Lung (tissue), 11 donors: ENCODE measurements at regions not wholly inside any gene's neighbourhood (a gene's known extent, or its start where the extent isn't known, plus 50 kb on each side); places are given as distances from the start of the nearest gene placed in this dataset.

Experiments used
- ATAC-seq: fragments of 200-7000 bp; cut with Tn5 transposase; one replicate; pipeline ENCODE4 v1.9.1; 2020; ENCODE audit warnings: moderate number of reproducible peaks; ENCODE audit not compliant: insufficient read depth, low FRiP score
- DNase-seq, 3 donors: peaks; one replicate each; pipeline ENCODE4 v3.0.0-alpha.2; 2013 to 2017
- H3K27ac ChIP-seq, 2 donors: one replicate each; pipeline ENCODE4 v1.5.1; 2013; ENCODE audit warnings: mild to moderate bottlenecking in 2 of 2, moderate library complexity in 2 of 2, control low read depth in 1 of 2, inconsistent platforms in 1 of 2, low read depth in 1 of 2, low read length in 1 of 2
- H3K27me3 ChIP-seq, 3 donors: one replicate each; pipeline ENCODE4 v1.5.1; 2013; ENCODE audit warnings: low read length in 2 of 3; ENCODE audit not compliant: control insufficient read depth in 3 of 3, insufficient read depth in 3 of 3
- H3K36me3 ChIP-seq, 4 donors: one replicate each; pipeline ENCODE4 v1.5.1; 2013; ENCODE audit warnings: low read length in 4 of 4, mild to moderate bottlenecking in 1 of 4, moderate library complexity in 1 of 4; ENCODE audit not compliant: control insufficient read depth in 4 of 4, insufficient read depth in 4 of 4
- H3K4me1 ChIP-seq, 5 donors: one replicate each; pipeline ENCODE4 v1.5.1; 2013; ENCODE audit warnings: low read length in 5 of 5, mild to moderate bottlenecking in 2 of 5, moderate library complexity in 1 of 5; ENCODE audit not compliant: control insufficient read depth in 5 of 5, insufficient read depth in 5 of 5
- H3K4me3 ChIP-seq: one replicate; pipeline ENCODE4 v1.5.1; 2013; ENCODE audit warnings: mild to moderate bottlenecking, control low read depth, moderate library complexity
- H3K9ac ChIP-seq, 2 donors: one replicate each; pipeline ENCODE4 v1.5.1; 2013; ENCODE audit warnings: low read length in 2 of 2, control low read depth in 1 of 2; ENCODE audit not compliant: insufficient read depth in 1 of 2
- H3K9me3 ChIP-seq, 4 donors: one replicate each; pipeline ENCODE4 v1.5.1; 2013; ENCODE audit warnings: low read length in 3 of 4, mild to moderate bottlenecking in 1 of 4, moderate library complexity in 1 of 4; ENCODE audit not compliant: control insufficient read depth in 4 of 4, insufficient read depth in 3 of 4
- WGBS, 2 donors: extraction: QIAGEN DNeasy Blood & Tissue Kit; methylation state at CpG; one replicate each; pipeline ENCODE4 v1.1.7; 2013; 5-methylcytosine and 5-hydroxymethylcytosine counted together
- TF ChIP-seq, protein P1 (sequence below): IDR thresholded peaks from 2 replicates; pipeline ENCODE4 v1.5.1; 2012; ENCODE audit warnings: mild to moderate bottlenecking; ENCODE audit errors: control extremely low read depth, extremely low read depth
- donor health status: control.
- donor health status: control.
- donor health status: Bipolar disorder and iron deficiency.
- donor health status: healthy.
- donor health status: DM: yes; HTN: yes; CAD: no.

DNA sequence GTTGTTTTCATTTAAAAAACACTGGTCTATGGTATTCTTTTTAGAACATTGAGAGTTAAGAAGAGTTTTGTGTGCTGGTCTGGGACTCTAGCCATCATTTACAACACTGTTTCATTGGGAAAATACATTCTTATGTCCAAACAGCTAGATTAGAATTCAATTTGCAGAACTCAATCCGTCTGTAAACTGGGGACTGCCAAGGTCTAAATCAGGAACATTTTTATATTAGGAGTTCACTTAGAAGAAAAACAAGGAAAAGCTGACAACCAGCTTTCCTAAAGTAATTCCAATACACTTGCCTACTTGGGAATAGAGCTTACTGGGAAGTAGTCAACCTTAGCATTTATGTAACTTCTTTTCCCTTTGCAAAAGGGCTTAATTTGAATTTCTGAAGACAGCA lies 91.5 kb upstream of the RNF152 start:
- no peak overlapping the region for H3K27ac ChIP-seq
- WGBS, 2 donors, result 69 to 91% methylated on average over 1 of the region's 1 CpG

DNA sequence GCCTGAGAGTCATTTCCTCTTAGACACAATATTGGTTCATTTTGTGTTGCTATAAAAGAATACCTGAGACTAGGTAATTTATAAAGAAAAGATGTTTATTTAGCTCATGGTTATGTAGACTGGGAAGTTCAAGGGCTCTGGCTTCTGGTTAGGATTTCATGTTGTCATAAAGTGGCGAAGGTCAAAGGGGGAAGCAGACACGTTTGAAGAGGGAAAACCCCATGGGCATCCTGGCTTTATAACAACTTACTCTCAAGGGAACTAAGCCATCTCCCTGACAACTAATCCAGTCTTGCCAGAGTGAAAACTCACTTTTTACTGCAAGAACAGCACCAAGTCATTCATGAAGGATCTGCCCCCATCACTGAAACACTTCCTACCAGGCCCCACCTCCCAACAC lies 89.7 kb upstream of the RNF152 start:
- Histone ChIP-seq H3K4me1 (no peaks in the 10 kb centered on the region), H3K27me3 (no peaks in the 10 kb centered on the region), H3K36me3 (no peaks in the 10 kb centered on the region), H3K27ac (no peak overlapping the region), H3K9me3 (no peaks in the 10 kb centered on the region), H3K9ac (no peak overlapping the region), H3K4me3 (no peak overlapping the region)
- TF ChIP-seq, protein P1, sequence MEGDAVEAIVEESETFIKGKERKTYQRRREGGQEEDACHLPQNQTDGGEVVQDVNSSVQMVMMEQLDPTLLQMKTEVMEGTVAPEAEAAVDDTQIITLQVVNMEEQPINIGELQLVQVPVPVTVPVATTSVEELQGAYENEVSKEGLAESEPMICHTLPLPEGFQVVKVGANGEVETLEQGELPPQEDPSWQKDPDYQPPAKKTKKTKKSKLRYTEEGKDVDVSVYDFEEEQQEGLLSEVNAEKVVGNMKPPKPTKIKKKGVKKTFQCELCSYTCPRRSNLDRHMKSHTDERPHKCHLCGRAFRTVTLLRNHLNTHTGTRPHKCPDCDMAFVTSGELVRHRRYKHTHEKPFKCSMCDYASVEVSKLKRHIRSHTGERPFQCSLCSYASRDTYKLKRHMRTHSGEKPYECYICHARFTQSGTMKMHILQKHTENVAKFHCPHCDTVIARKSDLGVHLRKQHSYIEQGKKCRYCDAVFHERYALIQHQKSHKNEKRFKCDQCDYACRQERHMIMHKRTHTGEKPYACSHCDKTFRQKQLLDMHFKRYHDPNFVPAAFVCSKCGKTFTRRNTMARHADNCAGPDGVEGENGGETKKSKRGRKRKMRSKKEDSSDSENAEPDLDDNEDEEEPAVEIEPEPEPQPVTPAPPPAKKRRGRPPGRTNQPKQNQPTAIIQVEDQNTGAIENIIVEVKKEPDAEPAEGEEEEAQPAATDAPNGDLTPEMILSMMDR, result no peak
- WGBS, 2 donors, result 36 to 51% methylated on average over 2 of the region's 2 CpGs
- DNase-seq (no peak), ATAC-seq (no peak)

More for the DNA sequence above, 91.5 kb upstream of the RNF152 start:
- Histone ChIP-seq H3K36me3 (no peaks in the 10 kb centered on the region), H3K4me3 (no peak overlapping the region), H3K4me1 (no peaks in the 10 kb centered on the region), H3K27me3 (no peaks in the 10 kb centered on the region), H3K9me3 (no peaks in the 10 kb centered on the region), H3K9ac (no peak overlapping the region)
- ATAC-seq (no peak), DNase-seq (peak in 2 of 3 donors; percentile 22 to 64)
- TF ChIP-seq, protein P1, result no peak

DNA sequence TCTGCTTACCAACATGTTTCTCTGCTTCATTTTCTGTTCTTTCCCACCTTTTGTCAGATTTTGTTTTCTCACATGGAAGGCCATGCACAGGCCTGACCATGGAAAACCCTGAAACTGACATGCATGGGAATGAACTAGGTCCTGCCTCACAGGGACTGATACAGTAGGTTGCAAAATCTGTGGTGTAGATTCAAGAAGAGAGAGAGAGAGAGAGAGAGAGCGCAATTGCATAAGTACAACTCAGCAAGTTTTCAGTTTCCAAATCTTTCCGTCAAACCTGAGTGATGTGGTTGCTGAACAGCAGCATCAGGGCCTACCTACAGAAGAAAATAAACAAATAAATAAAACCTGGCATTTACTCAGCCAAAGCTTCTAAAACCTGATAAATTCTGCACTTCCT lies 87.5 kb upstream of the RNF152 start:
- ATAC-seq (no peak), DNase-seq (peak in 1 of 3 donors; percentile 46)
- no peaks in the 10 kb centered on the region for H3K9me3 ChIP-seq
- no peak overlapping the region for H3K4me3 ChIP-seq
- H3K36me3 ChIP-seq, result no peaks in the 10 kb centered on the region
- H3K4me1 ChIP-seq, result no peaks in the 10 kb centered on the region
- 42 to 48% methylated on average over 2 of the region's 2 CpGs for WGBS, 2 donors
- H3K27me3 ChIP-seq, result no peaks in the 10 kb centered on the region
- no peak overlapping the region for H3K27ac ChIP-seq
- TF ChIP-seq, protein P1, result no peak
- no peak overlapping the region for H3K9ac ChIP-seq

DNA sequence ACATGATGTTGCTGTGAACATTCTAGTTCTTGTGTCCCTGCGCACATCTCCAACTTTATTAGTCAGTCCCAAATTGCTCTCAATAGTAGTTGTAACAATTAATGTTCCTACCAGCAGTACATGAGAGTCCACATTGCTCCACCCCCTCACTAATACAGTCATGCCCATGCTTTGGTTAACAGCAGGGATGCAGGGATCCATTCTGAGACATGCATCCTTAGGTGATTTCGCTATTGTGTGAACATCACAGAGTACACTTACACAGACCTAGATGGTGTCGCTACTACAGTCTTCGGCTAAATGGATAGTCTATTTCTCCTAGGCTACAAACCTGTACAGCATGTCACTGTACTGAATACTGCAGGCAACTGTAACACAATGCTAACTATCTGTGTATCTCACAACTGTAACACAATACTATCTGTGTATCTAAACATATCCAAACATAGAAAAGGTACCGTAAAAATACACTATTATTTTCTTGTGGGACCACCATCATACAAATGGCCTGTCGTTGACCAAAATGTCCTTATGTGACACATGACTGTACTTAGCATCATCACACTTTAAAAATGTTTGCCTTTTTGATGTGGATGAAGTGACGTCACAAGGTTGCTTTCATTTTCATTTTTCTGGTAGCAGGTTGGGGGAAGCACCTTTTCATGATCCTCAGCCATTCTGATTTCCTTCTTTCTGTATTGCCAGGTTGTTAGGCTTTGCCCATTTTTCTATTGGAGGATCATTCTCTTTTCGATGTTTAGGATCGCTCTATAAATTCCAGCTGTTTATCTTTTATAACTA lies 82.9 kb upstream of the RNF152 start:
- WGBS, 2 donors, result 86 to 89% methylated on average over 9 of the region's 9 CpGs
- H3K27ac ChIP-seq, result no peak overlapping the region
- ATAC-seq (no peak), DNase-seq (no peak)
- no peaks in the 10 kb centered on the region for H3K36me3 ChIP-seq
- H3K9ac ChIP-seq, result no peak overlapping the region
- no peak overlapping the region for H3K4me3 ChIP-seq
- no peaks in the 10 kb centered on the region for H3K9me3 ChIP-seq
- no peaks in the 10 kb centered on the region for H3K27me3 ChIP-seq
- no peaks in the 10 kb centered on the region for H3K4me1 ChIP-seq
- TF ChIP-seq, protein P1, result no peak
